NCI-H2107 treated with DMSO at 0.1 percent for 48 hours (cell line): ENCODE measurements at regions not wholly inside any gene's neighbourhood (a gene's known extent, or its start where the extent isn't known, plus 50 kb on each side); places are given as distances from the start of the nearest gene placed in this dataset.
A peak's percentile ranks its signal among the peaks of the same experiment; 100 is the strongest.

Source experiments
- DNase-seq: peaks from one replicate; lab custom pipeline; 2025; ENCODE audit not compliant: unreplicated experiment; lab: John Stamatoyannopoulos, UW

DNA sequence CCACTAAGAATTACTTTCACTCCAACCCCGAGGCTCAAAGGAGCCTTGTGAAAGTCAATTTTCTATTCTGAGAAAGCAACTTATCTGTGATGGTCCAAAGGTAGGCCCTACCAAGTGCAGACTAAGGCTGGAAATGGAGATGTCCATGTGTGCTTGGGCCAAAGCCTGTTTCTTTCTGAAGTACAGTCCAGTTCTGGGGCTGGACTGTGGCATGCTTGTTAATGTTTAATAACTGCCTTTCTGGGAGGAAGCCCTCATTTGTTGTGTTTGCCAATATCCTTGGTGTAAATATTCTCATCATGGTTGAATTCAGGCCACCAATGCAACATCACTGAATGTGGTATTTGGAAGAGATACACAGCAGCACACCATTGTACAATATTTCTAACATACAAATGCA is 182.3 kb upstream of the BCL6 start:
- DNase-seq, result no peak

GRCh38 chr3:187929112-187929816 is 184.0 kb upstream of the BCL6 start:
- DNase-seq, result no peak

DNA sequence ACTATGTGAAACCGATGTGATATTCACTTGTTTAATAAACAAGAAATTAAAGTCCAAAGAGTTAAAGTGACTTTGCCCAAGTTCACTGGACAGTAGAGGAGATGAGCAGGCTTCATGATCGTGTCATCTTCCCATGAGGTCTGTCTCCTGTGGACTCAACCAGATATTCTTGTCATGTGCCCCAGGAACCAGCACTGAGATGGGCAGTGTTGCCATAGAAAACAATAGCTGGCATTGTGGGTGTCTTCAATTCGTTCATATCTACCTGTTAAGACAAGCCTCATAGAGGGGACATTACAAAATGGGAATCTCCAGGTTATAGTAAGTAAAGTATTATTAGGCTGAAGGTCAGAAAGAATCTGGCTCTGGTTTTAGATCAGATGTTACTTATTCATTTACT is 184.8 kb upstream of the BCL6 start:
- no peak for DNase-seq

DNA sequence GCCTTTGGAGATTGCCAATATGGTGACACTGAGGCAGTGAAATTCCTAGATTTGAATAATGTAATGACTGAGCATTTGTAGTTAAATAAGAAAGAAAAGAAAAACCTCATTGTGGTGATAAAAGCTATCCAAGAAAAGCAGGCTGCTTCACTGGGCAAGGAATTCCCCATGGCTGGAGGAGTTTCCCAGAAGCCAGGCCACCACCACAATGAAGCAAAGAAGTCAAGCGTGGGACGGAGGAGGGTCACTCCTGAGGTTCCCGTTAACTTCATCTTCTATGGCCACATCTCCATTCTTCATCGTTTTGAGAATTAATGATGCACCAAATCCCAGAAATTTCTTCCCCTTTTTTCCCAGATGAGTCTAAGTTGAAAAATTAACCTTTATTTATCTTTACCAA is 185.8 kb upstream of the BCL6 start:
- DNase-seq, result no peak

- DNase-seq, result no peak
Observed at GRCh38 chr3:187931770-187932278, 186.6 kb upstream of the BCL6 start.

DNA sequence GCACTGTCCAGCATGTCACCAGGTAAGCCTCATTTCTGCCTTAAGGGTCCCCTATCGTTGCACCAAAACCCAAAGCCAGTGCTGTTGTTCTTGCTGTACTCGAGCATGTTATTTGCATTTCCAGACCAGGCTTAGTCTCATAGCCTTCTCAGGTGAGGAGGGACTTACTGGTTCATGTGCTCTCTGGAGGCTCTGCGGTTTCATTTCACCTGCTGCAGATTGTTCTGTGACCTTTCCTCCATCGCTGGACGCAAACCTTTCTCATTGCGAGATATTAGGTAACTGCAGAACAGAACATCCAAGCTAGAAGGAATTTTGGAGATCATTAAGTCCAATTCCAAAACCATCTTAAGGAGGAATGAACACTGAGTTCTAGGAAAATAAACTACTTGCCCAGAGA is 187.3 kb upstream of the BCL6 start:
- DNase-seq, result no peak

DNA sequence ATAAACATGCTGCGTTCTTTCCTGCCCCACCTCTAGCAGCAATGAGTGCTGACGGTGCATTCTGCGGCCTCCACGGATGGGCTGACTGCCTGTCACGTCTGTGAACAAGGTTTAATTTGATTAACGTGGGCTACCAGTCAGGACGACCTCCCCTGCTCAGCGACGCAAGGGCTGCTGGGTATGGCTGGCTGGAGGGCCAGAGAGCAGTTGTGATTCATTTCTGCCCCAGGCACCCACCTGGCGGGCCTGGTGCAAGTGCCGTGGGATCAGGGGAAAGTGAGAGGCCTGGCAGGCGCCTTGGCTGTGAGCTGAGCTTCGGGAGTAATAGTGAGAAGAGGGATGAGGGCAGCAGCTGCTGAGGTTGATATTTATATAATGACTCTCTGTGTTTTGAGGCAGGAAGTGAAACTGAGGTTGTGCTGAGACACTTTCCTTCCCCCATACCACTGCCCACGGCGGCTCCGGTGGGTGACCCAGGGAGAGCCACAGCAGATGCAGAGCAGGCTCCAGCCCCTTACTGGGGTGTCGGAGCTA is 190.4 kb upstream of the BCL6 start:
- DNase-seq, result no peak

DNA sequence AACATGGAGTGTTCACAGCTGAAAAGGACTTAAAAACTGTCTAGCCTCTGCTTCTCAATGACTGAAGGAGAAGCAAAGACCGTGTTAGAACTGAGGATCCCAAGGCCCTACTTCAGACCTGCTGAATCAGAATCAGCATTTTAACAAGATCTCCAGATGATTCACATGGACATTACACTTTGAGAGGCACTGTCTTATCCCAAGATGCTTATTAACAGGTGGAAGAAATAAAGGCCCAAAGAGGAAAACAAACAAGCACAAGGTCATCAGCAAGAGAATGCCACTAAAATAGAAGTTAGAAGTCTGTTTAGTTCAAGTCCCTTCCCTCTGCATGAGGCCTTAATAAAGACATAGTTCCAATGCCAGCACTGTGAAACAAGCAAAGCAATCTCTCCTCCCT is 191.4 kb upstream of the BCL6 start:
- DNase-seq, result no peak

GRCh38 chr3:187939891-187940290 is 194.6 kb upstream of the BCL6 start:
- DNase-seq, result no peak

GRCh38 chr3:187941135-187941847 is 196.0 kb upstream of the BCL6 start:
- DNase-seq, result no peak

GRCh38 chr3:187941848-187942194 is 196.6 kb upstream of the BCL6 start:
- DNase-seq, result no peak

- no peak for DNase-seq
Observed at GRCh38 chr3:187942658-187943241, 197.5 kb upstream of the BCL6 start.

GRCh38 chr3:187943677-187944389 is 198.6 kb upstream of the BCL6 start:
- DNase-seq, result peak; percentile 69

GRCh38 chr3:187944390-187945179 is 199.3 kb upstream of the BCL6 start:
- no peak for DNase-seq

- no peak for DNase-seq
Observed at GRCh38 chr3:187945374-187945773, 200.1 kb upstream of the BCL6 start.

DNA sequence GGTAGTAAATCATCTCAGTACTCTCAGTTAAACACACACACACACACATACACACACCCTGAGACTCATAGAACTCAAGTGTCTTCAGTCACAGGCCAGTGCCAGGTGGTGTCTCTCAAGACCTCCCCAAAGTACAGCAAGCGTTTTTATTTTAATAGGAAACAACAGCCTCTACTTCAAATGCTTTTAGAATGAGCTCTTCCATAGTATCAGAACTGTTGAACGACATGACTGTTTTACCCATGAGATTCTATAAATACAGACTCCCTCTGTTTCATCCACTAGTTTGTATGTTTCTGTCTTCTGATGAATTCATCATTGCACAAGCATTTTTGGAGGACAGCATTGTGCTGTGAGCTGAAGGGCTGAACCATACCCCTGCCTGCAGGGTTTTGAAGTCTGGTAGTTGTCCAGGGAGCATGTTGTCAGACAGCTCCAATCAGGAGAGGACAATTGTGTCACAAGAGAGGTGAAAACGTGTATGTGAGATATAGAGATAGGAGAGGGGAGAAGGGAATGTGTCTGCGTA is 201.0 kb upstream of the BCL6 start:
- peak; percentile 50 for DNase-seq

DNA sequence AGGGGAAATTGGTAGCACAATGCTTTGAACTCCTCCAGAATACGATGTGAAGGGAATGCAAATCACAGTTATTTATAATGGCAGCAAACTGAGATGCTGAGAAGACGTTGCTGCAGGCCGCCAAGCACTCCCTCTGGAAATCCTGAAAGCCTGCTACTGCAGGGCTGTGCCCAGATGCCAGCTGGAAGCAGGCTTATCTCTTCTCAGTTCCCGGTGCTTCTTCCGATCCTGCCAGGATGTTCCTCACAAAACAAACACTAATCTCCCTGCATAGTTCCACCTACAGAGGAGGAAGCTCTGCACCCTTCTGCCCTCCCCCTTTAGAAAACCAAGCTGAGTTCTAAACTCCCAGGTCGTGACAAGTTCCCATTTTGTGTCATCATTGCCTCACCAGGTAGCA is 201.7 kb upstream of the BCL6 start:
- DNase-seq, result no peak

GRCh38 chr3:187947927-187948682 is 202.8 kb upstream of the BCL6 start:
- DNase-seq, result no peak

GRCh38 chr3:187949093-187949820 is 204.0 kb upstream of the BCL6 start:
- no peak for DNase-seq
